Heart right ventricle (tissue), 16 donors: ENCODE measurements at regions not wholly inside any gene's neighbourhood (a gene's known extent, or its start where the extent isn't known, plus 50 kb on each side); places are given as distances from the start of the nearest gene placed in this dataset.
A peak's percentile ranks its signal among the peaks of the same experiment; 100 is the strongest.

Experiments used
- ATAC-seq, 8 donors: fragments of 200-7000 bp; cut with Tn5 transposase; one replicate each; pipeline ENCODE4 v1.9.1; 2020; ENCODE audit warnings: mild to moderate bottlenecking in 8 of 8, moderate library complexity in 8 of 8, moderate number of reproducible peaks in 1 of 8
- DNase-seq, 2 donors: peaks; one replicate each; pipeline ENCODE4 v3.0.0-alpha.2; 2020
- H3K27ac ChIP-seq, 10 donors: fragments of 200-600 bp; sonication (generic) in 2 of 10; one replicate each; pipeline versions ENCODE4 v1.5.0 to v1.8.0; 2020 to 2022; ENCODE audit warnings: mild to moderate bottlenecking in 3 of 10
- H3K27me3 ChIP-seq, 7 donors: fragments of 200-600 bp; one replicate each; pipeline ENCODE4 v1.8.0; 2021 to 2022; ENCODE audit warnings: mild to moderate bottlenecking in 2 of 7
- H3K36me3 ChIP-seq, 9 donors: fragments of 200-600 bp; sonication (generic) in 1 of 9; one replicate each; pipeline versions ENCODE4 v1.5.0 to v1.8.0; 2020 to 2022; ENCODE audit warnings: mild to moderate bottlenecking in 2 of 9
- H3K4me1 ChIP-seq, 9 donors: fragments of 200-600 bp; sonication (generic) in 1 of 9; one replicate each; pipeline versions ENCODE4 v1.5.0 to v1.8.0; 2020 to 2022; ENCODE audit warnings: mild to moderate bottlenecking in 4 of 9
- H3K4me3 ChIP-seq, 10 donors: fragments of 200-600 bp; sonication (generic) in 2 of 10; one replicate each; pipeline versions ENCODE4 v1.5.0 to v1.8.0; 2020 to 2022; ENCODE audit warnings: mild to moderate bottlenecking in 7 of 10, moderate library complexity in 2 of 10
- H3K9me3 ChIP-seq, 11 donors: fragments of 200-600 bp in 10 of 11; sonication (generic) in 2 of 11; one replicate each; pipeline versions ENCODE4 v1.5.0 to v1.8.0; 2013 to 2022; ENCODE audit warnings: mild to moderate bottlenecking in 2 of 11, control low read depth in 1 of 11, moderate library complexity in 1 of 11
- WGBS, 2 donors: extraction: QIAGEN DNeasy Blood & Tissue Kit; methylation state at CpG; one replicate each; pipeline ENCODE4 v1.1.7; 2013; ENCODE audit warnings: inconsistent platforms in 1 of 2; 5-methylcytosine and 5-hydroxymethylcytosine counted together
- intact Hi-C, 10 donors: fragments of 100-400 bp; cut with DNase I; formaldehyde crosslinking; loops; one replicate each; pipeline versions ENCODE4 v1.11.1 to v1.14.2; 2022
- TF ChIP-seq, protein P1 (sequence below), 9 donors: fragments of 200-600 bp; sonication (generic) in 2 of 9; IDR thresholded peaks; one replicate each; pipeline versions ENCODE4 v1.5.0 to v1.8.0; 2021 to 2022; ENCODE audit warnings: antibody characterized with exemption in 9 of 9, mild to moderate bottlenecking in 5 of 9, moderate library complexity in 1 of 9
- donor health status: Arrhythmogenic right ventricular cardiomyopathy.
- donor health status: ischemic (EF 13 %, LVEDD 7.1; RV severe dilation, severe dysfunction).
- donor health status: healthy with polysubstance abuse.
- donor health status: DM: no; HTN: yes; CAD: no.
- donor health status: DM: no; HTN: no; CAD: no.
- donor health status: ischemic (EF 25% LVEDD 6.9; RV normal size, moderate dysfunction).
- donor health status: ischemic (EF 25% LVEDD 5.7; RV mildly dilated, moderate dysfunction).
- donor health status: healthy.
- donor health status: DM: yes; HTN: yes; CAD: no.
- donor health status: Ischemic cardiomyopathy.
- donor health status: ischemic (EF 35%, LVEDD 5.7; RV mildly dilated, moderate dysfunction).
- donor health status: nonischemic (EF 11% LVEDD 7.7; RV severe dilation, severe dysfunction).
- donor health status: DM: yes; HTN: yes; CAD: no.
- donor health status: PGD.
- donor health status: ischemic (EF 29% LVEDD 5.4; RV normal size, mild dysfunction).
- donor health status: nonischemic (EF 23%, LVEDD 6.1; RV moderate dilation, normal function).

DNA sequence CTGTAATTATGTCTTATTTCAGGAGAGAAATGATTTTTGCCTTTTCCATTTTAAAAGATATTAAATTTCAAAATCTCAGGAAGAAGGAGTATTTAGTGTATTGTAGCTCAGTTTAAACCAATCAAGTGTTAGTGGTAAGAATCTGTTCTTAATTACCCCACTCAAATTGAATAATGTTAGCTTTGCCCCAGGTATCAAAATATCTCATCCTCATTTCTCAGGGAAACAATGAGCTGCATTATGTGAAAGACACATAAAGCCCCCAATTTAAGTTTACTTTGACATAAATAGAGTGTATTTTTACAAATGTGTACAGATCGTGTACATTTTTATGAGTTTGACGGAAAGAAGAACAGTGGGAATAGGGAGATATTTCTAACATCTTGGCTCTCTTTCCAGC is 317.4 kb upstream of the RARB start:
- intact Hi-C loops, result no loop called here
- 79 to 92% methylated on average over 2 of the region's 2 CpGs for WGBS, 2 donors
- DNase-seq (no peak), ATAC-seq (no peak)
- Histone ChIP-seq H3K4me3 (no peak overlapping the region), H3K36me3 (no peaks in the 10 kb centered on the region), H3K4me1 (no peaks in the 10 kb centered on the region), H3K9me3 (no peaks in the 10 kb centered on the region), H3K27ac (no peak overlapping the region), H3K27me3 (no peaks in the 10 kb centered on the region)
- TF ChIP-seq, protein P1, sequence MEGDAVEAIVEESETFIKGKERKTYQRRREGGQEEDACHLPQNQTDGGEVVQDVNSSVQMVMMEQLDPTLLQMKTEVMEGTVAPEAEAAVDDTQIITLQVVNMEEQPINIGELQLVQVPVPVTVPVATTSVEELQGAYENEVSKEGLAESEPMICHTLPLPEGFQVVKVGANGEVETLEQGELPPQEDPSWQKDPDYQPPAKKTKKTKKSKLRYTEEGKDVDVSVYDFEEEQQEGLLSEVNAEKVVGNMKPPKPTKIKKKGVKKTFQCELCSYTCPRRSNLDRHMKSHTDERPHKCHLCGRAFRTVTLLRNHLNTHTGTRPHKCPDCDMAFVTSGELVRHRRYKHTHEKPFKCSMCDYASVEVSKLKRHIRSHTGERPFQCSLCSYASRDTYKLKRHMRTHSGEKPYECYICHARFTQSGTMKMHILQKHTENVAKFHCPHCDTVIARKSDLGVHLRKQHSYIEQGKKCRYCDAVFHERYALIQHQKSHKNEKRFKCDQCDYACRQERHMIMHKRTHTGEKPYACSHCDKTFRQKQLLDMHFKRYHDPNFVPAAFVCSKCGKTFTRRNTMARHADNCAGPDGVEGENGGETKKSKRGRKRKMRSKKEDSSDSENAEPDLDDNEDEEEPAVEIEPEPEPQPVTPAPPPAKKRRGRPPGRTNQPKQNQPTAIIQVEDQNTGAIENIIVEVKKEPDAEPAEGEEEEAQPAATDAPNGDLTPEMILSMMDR (IDR thresholded peaks at IDR 0.05), result no peak

DNA sequence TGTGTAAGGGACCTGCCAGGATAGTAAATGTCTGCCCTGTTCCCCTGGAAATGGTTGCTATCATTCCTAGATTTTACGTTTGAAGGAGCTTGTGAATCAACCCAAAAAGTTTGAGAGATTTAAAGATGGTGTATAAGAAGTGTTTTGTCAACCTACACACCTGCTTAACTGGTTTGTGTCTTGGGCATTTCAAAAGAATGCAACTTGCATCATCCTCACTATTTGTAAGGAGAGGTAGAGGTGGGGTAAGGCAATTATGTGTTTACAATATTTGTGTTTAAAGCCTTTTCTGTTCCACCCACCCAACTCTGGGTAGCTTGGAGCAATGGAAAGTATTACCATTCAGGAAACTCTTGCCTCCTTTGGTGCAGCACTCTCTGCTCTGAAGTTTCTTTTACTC is 314.2 kb upstream of the RARB start:
- no peak overlapping the region for H3K27ac ChIP-seq
- DNase-seq (no peak), ATAC-seq (no peak)
- H3K4me3 ChIP-seq, result no peak overlapping the region
- H3K9me3 ChIP-seq, result no peaks in the 10 kb centered on the region
- H3K27me3 ChIP-seq, result no peaks in the 10 kb centered on the region
- no peaks in the 10 kb centered on the region for H3K36me3 ChIP-seq
- TF ChIP-seq, protein P1 (IDR thresholded peaks at IDR 0.05), result no peak
- intact Hi-C loops, result no loop called here
- H3K4me1 ChIP-seq, result no peaks in the 10 kb centered on the region
- 76 to 83% methylated on average over 1 of the region's 1 CpG for WGBS, 2 donors

DNA sequence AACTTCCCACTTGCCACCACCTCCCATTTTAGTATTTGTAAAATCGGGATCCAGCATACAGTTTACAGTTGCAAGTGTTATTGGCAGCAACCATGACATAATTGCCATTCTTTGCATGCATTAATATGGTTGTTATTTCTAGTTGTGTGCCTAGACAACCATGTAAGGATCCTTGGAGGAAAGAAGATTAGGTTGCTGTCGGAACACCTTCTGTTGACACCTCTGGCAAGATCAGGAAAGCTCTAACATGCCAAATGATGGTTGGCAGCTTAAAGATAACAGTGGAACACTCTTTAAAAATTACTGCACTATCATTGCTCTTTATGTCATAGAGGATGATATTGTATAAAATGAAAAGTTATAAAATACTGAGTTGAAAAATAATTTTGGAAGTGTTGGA is 313.5 kb upstream of the RARB start:
- Histone ChIP-seq H3K27me3 (no peaks in the 10 kb centered on the region), H3K9me3 (no peaks in the 10 kb centered on the region), H3K4me3 (no peak overlapping the region), H3K4me1 (no peaks in the 10 kb centered on the region), H3K36me3 (no peaks in the 10 kb centered on the region), H3K27ac (no peak overlapping the region)
- peak in 3 of 8 donors; percentile 38 to 63 (median 53) for ATAC-seq
- intact Hi-C loops, result no loop called here
- WGBS, 2 donors, result 43 to 64% methylated on average over 2 of the region's 2 CpGs
- DNase-seq, result no peak
- TF ChIP-seq, protein P1 (IDR thresholded peaks at IDR 0.05), result no peak

DNA sequence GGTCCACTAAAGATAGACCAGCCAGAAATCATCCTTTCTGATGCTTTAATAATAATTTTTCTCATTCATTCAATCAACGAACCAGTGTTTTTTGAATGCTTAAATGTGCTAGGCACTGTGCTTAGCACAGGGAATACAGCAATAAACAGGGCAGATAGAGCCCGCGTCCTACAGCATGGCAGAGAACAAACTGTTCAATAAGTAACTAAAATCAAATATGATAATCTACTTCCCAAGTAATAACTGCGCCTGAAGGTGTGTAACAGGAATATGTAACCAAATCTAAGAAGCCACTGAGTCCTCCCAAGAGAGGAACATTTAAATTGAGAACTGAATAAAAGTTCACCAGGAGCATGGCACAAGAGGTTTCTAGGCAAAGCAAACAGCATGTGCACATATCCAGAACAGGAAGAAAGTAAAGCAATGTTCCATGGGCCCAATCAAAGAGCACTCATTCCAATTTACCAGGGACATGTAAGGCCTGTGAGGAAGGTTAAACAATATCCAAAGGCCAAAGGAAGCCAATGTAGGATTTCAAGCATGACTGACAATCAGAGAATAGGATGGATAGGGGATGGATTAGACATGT is 311.0 kb upstream of the RARB start:
- TF ChIP-seq, protein P1 (IDR thresholded peaks at IDR 0.05), result no peak
- H3K4me1 ChIP-seq, result no peaks in the 10 kb centered on the region
- H3K36me3 ChIP-seq, result no peaks in the 10 kb centered on the region
- 96 to 97% methylated on average over 4 of the region's 4 CpGs for WGBS, 2 donors
- DNase-seq, result no peak
- ATAC-seq, result no peak
- no peak overlapping the region for H3K27ac ChIP-seq
- no peaks in the 10 kb centered on the region for H3K27me3 ChIP-seq
- no peaks in the 10 kb centered on the region for H3K9me3 ChIP-seq
- H3K4me3 ChIP-seq, result no peak overlapping the region
- intact Hi-C loops, result no loop called here
